ENCODE measurements at regions not wholly inside any gene's neighbourhood (a gene's known extent, or its start where the extent isn't known, plus 50 kb on each side); places are given as distances from the start of the nearest gene placed in this dataset.

DNA sequence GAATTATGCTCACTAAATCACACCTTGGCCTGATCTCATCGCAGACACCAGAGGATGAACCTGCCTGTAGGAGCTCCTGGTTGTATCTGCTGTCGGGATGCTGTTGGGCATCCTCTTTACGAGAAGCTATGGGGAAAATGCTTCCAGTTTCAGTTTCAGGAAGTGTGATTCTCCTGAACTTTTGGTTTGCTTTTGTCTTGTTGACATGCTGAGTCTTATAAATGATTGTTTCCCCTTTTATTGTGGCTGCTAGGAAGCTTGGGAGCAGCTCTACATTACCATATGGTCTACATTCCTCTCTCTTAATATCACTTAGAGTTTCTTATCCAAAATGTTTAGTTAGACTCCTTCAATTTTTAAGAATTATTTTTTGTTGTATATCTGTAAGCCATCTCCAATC lies 227.5 kb downstream of the MTX2 start:
- in situ Hi-C loops (cut with MboI; ENCODE audit: low sequenced_read_pairs), result no loop called here

DNA sequence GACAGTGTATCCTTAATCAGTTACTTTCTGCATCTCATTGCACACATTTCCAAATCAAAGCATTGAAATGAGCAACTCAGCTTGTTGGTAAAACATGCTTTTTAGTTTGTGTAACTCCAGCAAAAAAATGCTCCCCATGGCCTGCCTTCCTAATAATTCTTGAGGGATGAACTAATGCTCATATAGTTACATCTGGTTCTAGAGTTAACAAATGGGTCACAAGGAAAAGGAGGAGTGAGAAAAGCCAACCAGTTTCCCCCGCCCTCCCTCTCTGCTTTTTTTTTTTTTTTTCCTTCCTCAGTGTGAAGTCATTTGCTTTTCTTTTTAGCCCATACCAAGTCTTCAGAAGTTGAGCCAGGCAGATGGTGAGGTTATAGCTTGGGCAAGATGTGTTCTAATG lies 231.7 kb downstream of the MTX2 start:
- in situ Hi-C loops (cut with MboI; ENCODE audit: low sequenced_read_pairs), result no loop called here

DNA sequence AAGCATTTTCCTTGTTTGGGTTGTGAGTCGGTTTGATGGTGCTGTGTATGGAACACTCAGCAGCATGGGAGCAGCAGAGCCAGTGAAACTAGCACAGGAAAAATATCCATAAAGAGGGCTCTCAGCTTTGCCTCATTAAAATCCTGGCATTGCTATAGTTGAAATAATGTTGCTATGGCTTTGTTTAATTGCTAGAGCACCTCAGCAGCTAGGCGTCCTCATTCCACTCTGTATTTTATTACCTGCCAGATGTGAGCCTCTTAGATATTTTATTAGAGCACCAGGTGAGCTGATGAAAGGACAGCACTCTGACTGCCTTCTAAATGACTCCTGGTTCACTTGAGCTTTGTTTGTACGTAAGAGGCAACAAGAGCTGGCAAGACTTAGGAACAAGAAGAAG lies 232.4 kb downstream of the MTX2 start:
- in situ Hi-C loops (cut with MboI; ENCODE audit: low sequenced_read_pairs), result no loop called here

DNA sequence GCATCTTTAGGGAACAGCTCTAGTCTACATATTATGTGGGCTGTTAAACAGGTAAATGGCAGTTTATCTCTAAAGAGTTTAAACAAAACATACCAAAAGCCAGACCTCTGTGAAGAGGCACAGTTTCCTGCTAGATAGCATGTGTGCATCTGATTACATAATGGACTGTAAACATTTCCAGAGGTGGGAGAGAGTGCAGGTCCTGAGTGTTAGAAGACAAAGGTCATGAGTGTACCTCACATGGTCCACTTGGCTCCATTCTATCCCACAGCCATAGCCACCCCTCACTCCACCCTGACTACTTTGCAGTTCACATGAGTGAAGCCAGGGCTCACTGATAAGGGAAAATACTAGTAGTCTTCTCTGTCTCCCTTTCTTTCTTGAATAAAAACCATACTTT lies 233.4 kb downstream of the MTX2 start:
- in situ Hi-C loops (cut with MboI; ENCODE audit: low sequenced_read_pairs), result no loop called here

DNA sequence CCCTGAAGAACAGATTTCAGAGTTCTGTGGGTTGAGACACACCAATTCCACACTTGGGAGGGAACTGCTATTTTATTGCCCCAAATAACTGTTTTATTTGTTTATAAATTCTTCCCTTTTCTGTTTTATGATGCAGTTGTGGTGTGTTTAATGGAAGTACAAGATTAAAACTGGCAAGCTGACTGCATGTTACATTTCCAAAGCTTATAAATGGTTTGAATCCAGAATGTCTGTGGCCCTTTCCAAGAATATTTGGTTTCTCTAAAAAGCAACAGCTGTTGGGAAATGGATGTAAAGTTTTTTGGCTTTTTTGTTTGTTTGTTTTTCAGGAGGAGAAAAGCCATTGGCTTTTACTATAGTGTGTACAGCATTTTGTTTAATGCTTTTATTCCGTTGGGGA lies 234.5 kb downstream of the MTX2 start:
- in situ Hi-C loops (cut with MboI; ENCODE audit: low sequenced_read_pairs), result no loop called here

DNA sequence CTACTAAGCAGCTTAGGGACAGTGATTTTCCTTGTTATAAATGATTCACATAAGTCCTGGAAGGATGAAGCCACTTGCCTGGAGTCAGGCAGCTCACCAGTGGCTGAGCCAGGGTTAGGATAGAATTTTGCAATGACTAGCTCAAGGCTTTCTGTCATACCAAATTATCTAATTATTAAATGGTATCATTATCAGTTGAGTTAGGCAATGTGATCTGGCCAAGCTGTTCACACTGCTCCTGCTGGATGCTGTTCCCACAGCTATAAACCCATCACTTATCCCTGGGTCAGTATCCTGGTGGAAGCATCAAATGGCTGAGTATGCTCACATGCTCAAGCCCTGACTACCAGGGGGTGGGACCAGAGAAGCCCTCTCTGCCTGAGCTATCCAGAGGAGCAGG lies 235.2 kb downstream of the MTX2 start:
- in situ Hi-C loops (cut with MboI; ENCODE audit: low sequenced_read_pairs), result no loop called here

DNA sequence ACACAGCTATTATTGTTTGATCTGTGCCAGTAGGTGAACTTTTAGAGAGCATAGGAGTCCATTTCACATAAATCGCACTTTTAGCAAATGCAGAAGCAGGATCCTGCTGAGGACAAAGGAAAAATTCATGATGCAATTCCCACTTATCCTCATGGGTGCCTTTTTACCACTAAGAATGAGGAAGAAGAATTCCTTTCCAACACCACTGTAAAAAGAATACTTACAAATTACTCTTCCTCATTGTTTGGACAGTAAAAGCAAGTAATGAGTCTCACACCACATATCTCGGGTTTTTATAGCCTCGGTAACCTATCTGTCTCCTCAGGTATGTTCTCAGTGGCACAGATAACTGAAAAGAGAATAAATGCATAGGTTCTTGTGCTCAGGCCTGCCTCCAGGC lies 238.5 kb downstream of the MTX2 start:
- in situ Hi-C loops (cut with MboI; ENCODE audit: low sequenced_read_pairs), result no loop called here

DNA sequence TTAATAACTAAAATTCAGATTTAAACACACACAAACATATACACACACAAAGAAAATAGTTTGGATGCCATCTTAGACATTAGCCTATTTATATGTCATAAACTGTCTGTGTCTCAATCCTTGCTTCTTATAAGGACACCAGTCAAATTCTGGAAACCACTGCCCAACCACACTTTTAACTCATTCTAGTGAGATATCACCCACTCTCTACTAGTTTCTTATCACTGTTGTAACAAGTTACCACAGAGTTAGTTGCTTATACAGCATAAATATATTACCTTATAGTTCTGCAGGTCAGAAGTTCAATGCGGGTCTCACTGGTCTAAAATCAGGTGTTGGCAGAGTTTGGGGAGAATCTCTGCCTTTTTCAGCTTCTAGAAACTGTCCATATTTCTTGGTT lies 239.1 kb downstream of the MTX2 start:
- in situ Hi-C loops (cut with MboI; ENCODE audit: low sequenced_read_pairs), result no loop called here

DNA sequence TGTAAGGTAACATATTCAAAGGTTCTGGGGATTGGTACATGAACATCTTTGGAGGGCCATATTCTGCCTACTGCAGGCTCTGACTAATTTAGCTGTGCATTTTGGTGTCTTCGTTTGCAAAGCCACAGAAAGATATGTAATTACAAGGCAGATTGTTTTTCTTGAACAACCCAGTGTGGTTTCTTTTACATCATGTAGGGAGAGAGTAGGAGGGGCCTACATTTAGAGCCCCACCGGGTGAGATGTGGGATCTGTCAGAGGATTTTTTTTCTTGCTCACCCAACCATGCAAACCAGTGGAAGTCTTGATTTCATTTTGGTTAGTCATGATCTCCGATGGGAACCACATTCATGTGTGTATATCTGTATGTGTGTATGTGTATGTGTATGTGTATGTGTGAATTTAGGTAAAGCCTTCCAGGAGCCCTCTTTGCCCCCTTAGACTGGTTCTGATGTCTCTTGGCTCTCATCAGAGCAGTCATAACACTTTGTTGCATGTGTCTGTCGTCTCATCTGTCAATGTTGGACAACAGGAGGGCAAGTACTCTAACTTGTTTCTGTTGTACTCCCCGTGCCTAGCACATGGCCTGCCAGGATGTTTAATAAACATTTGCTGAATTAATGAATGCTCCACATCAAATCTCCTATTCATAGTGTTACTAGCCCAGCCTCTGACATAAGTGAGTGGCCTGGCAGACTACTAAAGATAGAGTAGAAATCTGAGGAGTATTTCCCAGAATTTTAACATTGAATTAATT lies 239.9 kb downstream of the MTX2 start:
- in situ Hi-C loops (cut with MboI; ENCODE audit: low sequenced_read_pairs), result no loop called here

DNA sequence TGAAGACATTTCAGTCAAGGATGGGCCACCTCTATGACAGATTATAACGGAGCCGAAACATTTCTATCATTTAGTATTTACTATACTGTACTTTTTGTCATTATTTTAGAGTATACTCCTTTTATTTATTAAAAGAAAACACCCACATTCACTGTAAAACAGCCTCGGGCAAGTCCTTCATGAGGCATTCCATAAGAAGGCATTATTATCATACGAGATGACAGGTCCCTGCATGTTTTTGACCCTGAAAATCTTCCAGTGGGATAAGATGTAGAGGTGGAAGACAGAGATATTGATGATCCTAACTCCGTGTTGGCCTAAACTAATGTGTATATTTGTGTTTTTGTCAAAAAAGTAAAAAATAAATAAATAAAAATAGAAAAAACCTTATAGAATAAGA lies 245.0 kb downstream of the MTX2 start:
- in situ Hi-C loops (cut with MboI; ENCODE audit: low sequenced_read_pairs), result no loop called here

DNA sequence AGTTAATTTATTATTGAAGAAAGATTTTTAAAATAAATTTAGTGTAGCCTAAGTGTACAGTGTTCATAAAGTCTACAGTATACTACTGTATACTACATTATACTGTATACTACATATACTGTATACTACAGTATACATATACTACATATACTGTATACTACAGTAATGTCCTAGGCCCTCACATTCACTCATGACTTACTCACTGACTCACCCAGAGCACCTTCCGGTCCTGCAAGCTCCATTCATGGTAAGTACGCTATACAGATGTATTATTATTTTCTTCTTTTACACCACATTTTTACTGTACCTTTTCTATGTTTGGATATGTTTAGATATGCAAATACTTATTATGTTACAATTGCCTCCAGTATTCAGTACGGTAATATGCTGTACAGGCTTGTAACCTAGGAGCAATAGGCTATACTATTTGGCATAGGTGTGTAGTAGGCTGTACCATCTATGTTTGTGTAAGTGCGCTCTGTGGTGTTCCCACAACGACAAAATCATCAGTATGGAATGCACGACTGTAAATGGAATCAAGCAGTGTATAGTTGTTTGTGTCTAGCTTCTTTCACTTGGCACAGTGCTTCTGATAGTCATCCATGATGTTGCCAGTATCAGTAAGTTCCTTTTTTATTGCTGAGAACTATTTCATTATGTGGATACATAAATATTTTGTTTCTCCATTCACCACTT lies 245.7 kb downstream of the MTX2 start:
- in situ Hi-C loops (cut with MboI; ENCODE audit: low sequenced_read_pairs), result no loop called here

DNA sequence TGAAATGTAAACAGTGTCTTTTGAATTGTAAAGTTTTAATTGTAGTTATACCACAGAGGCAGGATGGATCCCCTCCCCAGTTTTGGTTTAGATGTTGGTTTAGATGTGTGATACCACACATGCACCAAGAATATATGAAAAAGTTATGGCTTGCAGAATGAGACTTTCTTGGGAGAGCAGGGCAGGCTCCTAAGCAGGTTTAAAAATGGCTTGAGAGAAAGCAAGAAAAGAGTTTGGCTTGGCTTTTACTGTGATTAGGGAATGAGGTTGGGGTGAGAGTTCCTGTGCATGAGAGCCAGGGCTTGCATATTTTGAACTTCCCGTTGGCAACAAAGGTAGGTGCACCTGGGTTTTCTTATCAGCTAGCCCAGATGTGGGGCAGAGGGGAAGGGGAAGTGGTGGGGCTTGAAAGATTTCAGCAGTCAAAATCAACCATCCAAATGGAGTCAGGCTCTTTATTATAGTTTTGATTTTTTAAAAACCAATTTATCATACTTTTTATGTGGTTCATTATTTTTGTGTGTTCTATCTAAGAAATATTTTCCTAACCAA lies 246.9 kb downstream of the MTX2 start:
- in situ Hi-C loops (cut with MboI; ENCODE audit: low sequenced_read_pairs), result no loop called here

DNA sequence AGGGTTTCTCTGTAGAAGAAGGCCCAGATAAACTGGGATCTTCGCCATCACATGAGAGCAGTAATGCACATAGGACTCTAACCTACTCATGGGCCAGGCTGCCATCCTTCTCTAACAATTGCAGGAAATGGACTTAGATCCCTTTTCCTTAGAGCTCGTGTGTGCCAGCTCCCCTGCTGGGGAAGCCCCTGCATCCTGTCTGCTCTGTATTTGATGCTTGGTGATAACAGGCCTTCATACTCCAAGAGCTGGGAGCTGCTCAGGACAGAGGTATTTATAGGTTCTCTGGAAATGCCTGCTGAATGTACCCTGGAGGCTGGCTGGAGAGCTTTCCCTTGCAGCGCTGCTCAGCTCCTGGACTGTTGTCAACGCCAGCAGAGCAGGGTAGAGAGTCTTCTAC lies 249.6 kb downstream of the MTX2 start:
- in situ Hi-C loops (cut with MboI; ENCODE audit: low sequenced_read_pairs), result no loop called here

DNA sequence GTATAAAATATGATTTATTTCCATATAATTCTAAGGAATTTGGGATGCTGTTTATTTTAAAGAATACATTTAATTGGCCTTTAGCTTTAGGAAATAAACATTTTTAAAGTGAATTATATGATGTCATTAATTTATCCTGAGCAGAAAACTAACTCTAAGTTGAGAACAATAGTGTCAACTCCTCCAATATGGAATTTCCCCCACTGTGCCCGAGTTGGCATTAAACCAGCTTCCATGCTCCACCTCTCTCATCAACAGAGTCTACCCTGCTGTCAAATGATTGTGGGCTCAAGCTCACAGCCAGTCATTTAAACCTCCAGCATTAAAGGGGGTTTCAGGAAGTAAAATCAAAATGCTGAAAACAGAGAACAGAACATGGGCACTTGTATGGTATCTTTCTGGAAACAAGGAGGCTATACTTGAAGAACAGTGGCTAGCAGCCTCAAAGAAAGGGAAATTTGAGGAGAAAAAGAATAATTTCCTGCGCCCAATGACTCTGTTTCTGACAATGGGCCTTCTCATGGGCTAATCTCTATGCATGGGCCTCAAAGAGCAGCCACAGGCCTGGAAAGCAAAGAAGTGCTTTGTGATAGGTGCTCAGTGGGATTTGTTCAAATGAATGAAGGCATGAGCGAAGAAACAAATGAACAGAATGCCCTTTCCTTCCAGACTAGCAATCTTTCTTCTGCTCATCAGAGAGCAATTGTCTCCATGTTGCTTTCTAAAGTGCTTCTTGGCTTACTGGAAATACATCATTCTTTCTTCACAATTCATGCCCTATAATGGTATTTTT lies 252.8 kb downstream of the MTX2 start:
- in situ Hi-C loops (cut with MboI; ENCODE audit: low sequenced_read_pairs), result no loop called here

DNA sequence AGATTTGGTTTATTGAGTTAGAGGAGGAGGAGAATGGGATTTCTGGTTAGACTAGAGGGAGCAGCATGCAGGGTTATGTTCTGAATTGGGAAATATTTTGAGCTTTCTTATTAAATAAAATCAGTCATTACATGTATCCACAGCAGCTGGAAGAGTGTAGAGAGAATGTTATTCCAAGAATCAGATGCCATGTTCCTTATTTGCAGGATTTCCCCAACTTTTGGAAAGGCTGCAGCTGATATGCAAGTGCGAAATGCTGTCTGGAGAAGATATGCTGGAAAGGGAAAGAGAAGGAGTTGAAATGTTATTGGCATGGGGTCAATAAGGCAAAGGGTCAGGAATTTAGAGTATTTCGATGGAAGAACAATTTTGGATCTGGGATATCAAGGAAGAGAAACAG lies 255.8 kb downstream of the MTX2 start:
- in situ Hi-C loops (cut with MboI; ENCODE audit: low sequenced_read_pairs), result no loop called here

DNA sequence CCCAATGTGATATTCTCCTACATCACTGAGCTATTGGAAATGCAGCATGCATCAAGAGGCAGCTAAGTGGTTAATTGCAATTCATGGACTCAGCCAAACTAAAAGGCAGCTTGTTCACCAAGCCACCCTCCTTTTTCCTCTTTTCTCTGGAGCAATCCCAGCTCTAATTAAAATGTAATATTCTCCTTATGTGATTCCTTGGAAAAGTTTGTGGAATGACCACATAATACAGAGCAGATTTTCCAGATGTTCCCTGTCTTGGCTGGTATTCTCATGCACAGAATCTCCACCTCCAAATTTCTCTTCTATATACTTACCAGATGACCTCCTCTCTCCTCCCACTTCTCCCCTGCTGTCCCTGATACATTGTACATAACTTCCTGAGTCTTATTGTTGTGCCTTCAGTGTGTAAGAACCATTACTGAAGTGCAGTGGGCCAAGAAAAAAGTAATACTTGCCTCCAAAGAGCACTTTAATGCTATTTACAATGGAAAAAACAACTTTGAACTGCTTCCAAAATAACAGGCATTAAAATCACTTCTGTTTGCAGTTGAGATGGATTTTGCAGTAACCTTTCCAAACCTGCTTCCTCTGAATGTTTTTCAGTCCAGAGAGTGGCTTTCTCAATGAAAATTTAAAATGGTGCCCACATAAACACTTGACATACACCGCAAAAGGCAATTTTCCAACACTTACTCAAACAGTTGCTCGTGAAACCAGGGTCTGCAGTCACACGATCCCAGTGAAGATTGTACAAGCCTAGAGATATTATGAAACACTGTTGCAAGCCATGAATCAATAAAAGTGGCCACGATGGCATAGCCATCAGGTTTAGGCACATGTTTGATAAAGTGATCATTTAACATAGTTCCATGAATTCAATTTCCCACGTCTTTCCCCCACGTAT lies 258.0 kb downstream of the MTX2 start:
- in situ Hi-C loops (cut with MboI; ENCODE audit: low sequenced_read_pairs), result no loop called here

DNA sequence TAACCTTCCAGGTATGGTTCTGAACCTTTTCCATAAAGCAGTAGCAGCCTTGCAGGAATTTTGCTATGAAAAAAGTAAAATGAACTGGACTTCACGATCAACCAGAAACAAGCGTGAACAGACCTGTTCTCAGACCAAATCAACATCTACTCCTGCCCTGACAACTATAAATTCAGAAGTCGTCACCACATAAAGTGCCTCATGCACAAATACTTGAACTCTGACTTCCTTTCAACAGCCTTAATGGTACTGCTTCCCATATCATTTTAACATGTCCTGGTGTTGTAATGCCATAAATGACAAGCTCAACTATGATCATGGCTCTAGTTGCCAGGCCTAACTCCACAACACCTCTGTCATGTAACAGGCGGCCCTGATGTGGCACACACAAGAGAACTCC lies 262.4 kb downstream of the MTX2 start:
- in situ Hi-C loops (cut with MboI; ENCODE audit: low sequenced_read_pairs), result no loop called here

DNA sequence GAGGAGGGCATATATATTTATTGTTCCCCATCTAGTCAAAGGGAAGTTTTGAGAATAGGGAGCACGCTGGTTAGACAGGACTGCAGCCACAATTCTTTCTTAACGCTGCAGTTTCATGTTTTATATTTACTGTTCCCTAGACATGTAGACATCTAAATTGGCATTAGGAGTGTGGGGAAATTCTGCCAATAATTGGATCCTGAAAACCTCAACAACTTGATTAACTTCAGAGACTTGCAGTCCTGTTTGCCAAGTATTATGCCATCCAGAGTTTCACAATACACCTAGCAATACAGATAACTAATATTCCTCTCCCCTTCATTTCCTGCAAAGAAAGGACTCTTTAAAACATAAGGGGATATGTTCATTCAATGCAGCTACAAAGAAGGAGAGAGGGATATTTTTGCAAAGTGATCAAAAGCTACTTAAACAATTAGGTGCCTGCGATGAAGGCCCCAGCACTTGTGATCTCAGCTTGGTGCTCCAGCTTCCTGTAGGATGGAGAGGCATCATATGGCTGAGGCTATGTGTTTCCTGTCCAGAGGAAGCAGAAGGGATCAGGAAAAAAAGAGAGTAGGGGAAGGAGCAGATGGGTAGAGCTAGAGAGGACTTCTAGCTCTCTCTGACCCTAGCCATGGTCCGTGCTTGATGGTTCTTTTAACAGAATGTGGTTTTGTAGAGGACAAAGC lies 264.4 kb downstream of the MTX2 start:
- in situ Hi-C loops (cut with MboI; ENCODE audit: low sequenced_read_pairs), result no loop called here

DNA sequence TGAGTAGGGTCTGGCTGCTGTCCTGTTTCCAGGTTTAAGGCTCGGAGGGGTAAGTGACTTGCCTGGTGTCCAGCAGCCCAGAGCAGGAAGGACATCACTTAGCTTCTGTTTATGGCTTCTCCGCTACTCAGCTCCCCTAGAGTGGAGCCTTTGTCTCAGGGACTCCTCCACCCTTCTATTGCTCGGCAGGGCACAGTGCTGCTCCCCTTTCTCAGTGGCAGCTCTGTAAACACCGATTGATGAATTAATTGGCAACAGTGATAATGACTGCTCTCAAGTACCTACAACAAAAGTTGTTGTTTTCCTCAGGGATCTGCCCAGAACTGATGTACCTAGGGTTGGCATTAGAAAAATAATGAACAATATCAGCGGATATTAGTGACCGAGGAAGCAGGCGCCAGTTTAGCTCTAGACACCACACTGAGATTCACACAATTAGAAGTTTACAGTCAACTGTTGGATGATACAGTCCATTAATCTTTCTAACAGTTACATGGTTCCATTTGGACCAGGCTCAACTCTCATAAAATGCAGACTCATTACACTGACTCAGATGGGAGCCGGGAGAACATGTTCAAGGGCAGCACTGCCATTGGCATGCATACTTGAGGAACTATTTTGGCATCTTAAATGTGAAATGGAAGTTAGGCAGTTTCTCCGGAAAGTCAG lies 265.7 kb downstream of the MTX2 start:
- in situ Hi-C loops (cut with MboI; ENCODE audit: low sequenced_read_pairs), result no loop called here
